RCC 7860 (cell line): ENCODE measurements at regions not wholly inside any gene's neighbourhood (a gene's known extent, or its start where the extent isn't known, plus 50 kb on each side); places are given as distances from the start of the nearest gene placed in this dataset.

Experiments
- DNase-seq: peaks from one replicate; pipeline ENCODE4 v3.0.0-alpha.2; 2015; ENCODE audit warnings: low spot score
- FAIRE-seq: peaks from 2 replicates; lab custom pipeline; 2012; peaks lifted over from hg19 to GRCh38; lab: Jason Lieb, UNC

- FAIRE-seq (no peak), DNase-seq (no peak)
Observed at GRCh38 chr13:62631124-62631523, 1215.5 kb upstream of the PCDH20 start.

DNA sequence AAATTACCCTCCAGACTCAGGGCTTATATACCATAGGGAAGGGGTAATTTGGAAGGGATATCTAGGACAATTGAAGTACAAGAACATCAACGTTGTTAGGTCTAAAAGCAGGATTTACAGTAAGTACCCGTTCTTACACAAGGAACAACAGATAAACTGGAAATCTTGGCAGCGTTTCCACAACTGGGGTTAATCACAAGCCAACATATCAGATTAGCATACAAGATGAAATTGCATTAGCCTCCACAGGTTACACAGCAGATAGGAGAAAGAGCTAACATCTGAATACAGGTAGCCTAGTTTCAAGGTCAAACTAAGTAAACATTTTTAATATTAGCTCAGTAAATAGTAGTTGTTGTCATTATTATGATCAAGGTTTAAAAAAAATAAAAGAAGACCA is 1214.0 kb upstream of the PCDH20 start:
- FAIRE-seq (no peak), DNase-seq (no peak)

- no peak for FAIRE-seq
- DNase-seq: no peak
Observed at GRCh38 chr13:62627226-62627625, 1211.6 kb upstream of the PCDH20 start.

DNA sequence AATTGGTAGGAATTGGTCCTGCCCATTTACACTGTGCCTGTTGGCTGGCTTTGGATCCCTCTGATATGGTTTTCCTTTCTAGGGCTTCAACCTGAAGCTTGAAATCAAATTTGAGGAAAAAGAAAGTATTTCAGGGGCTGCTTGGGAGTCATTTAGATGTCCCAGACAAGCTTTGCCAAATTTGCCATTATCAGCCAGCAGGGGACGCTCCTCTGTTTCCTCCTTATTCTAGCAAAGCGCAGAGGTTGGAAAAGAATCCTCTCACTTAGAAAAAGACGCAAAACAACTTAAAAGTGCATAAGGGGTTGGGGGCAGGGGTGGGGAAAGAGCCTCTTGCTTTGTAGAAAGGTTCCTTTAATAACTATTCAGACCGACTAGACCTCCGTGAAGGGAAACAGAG is 1211.1 kb upstream of the PCDH20 start:
- FAIRE-seq (no peak), DNase-seq (no peak)

DNA sequence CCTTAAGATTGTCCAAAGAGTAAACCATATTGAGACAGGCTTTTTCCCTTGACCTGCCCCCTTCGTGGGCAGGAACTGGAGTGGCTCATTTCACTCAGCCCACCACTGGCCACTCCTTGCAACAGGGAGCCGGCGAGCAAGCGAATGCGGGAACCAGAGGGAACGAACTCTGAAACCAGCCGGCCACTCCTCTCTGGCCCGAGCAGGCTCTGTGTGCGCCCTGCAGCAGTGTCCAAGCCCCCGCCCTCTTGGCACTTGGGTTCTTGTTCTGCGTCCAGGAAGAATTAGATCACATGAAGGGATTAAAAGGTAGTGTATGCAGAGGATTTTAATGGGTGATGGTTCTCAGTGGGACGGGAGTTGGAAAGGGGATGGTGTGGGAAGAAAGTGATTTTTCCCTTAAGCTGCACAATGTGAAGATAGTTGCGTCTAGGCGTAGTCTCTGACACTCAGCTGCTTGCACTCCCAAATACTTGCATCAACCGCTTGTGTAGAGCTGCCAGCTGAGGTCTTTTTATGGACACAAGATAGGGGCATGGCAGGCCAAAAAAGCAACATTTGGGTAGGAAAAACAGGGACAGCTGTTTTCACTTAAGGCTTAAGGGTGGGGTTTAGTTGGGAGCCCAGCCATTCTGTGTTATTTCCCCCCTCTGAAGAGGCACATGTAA is 1209.7 kb upstream of the PCDH20 start:
- DNase-seq (no peak), FAIRE-seq (no peak)

GRCh38 chr13:62613819-62614218 is 1198.2 kb upstream of the PCDH20 start:
- no peak for DNase-seq

DNA sequence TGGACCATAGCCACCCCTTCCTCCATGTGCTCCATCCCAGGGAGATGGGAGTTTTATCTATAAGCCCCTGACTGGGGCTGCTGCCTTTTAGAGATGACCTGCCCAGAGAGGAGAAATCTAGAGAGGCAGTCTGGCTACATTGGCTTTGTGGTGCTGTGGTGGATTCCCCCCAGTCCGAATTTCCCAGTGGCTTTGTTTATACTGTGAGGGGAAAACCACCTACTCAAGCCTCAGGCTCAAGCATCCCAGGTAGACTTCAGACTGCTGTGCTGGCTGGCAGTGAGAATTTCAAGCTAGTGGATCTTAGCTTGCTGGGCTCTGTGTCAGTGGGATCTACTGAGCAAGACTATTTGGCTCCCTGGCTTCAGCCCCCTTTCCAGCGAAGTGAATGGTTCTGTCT is 1195.7 kb upstream of the PCDH20 start:
- DNase-seq (no peak), FAIRE-seq (no peak)

More at GRCh38 chr13:62613819-62614218, 1198.2 kb upstream of the PCDH20 start:
- FAIRE-seq: no peak

GRCh38 chr13:62598708-62599107 is 1183.1 kb upstream of the PCDH20 start:
- DNase-seq (no peak), FAIRE-seq (no peak)

DNA sequence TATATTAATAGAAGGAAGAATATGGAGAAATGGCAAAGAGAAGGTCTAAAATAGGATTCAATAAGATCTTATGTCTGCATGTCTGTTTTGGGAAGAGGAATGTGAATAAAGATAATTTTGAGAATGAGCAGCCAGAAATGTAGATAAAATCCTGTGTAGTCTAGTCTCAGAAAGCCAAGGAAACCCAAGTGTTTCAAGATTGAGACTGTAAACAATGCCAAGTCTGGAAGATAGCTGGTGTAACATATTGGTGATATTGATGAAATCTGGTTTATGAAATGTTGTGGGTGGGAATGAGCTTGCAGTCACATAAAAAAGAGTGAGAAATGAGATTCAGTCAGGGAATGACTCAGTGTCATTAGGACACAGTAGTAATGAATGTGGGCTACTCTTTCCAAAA is 1180.3 kb upstream of the PCDH20 start:
- no peak for FAIRE-seq
- DNase-seq: no peak

DNA sequence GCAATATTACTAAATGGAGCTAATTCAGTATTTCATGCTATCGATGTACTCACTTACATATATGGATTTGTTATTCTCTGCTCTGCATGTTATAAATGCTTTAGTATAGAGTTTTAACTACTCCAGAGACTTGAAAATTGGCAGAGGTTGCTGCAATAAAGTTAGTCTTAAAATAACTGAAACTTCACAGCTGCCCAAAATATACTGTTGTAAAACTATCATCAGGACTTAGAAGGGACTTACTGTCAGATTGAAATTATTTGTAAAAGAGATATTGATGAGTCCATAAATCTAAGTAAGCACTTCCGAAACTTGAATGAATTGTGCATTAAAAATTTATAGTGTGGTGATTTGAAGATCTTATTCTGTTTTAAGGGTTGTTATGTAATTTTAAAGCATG is 1178.2 kb upstream of the PCDH20 start:
- no peak for FAIRE-seq
- no peak for DNase-seq

DNA sequence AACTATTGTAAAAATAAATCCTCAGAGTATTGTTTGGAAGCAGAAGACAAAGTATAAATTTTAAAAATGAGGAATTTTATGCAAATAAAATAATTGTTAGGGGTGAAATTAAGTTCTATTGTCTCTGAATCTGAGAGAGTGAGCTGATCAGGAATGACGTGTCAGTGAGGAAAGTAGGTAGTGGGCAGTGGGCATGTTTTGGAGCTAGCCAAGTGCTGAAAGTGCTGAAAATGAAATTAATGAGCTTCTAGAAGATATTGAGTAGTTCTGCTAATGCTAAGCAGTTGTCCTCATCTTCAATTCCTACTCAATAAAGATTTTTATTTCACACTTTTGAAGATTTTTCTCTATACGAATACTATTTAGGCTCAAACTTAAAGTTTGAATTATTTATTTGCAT is 1167.8 kb upstream of the PCDH20 start:
- DNase-seq: no peak
- no peak for FAIRE-seq

- DNase-seq: no peak
- FAIRE-seq: no peak
Observed at GRCh38 chr13:62578402-62578801, 1162.8 kb upstream of the PCDH20 start.

DNA sequence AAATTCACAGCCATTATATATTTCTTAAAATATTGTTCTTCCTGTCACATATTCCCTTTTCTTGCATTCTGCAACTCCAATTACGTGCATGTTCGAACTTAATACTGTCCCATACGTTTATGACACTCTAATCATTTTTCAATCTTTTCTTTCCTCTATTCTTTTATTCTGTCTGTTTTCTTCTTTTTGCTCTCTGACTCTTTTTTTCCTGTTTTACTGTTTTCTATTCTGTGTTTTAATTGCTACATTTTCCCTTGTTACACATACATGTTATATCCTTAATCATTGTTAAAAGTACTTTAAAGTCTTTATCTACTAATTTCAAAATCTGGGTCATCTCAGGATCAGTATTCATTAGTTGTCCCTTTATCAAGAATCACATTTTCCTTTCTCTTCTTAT is 1149.1 kb upstream of the PCDH20 start:
- DNase-seq: no peak
- FAIRE-seq: no peak

- FAIRE-seq (no peak), DNase-seq (no peak)
Observed at GRCh38 chr13:62563251-62563650, 1147.6 kb upstream of the PCDH20 start.

- no peak for FAIRE-seq
- DNase-seq: no peak
Observed at GRCh38 chr13:62556978-62557377, 1141.3 kb upstream of the PCDH20 start.

DNA sequence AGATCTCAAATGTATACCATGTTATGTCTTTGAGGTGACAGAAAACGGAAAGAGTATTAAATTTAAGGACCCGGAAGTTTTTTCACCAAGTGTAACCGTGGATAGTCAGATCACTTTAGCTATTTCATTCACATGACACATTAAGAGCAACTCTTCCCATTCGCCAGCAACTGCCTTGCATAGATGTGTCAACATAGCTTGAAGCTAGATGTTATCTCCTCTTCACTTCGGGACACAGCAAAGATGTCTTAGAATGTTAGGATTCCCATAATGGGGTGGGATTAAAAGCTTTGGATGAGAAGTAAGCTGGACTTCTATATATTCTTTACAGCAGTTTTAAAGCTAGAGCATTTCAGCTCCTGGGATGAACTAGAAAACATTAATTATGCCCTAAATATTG is 1135.9 kb upstream of the PCDH20 start:
- FAIRE-seq: no peak
- no peak for DNase-seq

GRCh38 chr13:62544928-62545327 is 1129.3 kb upstream of the PCDH20 start:
- FAIRE-seq (no peak), DNase-seq (no peak)

- DNase-seq (no peak), FAIRE-seq (no peak)
Observed at GRCh38 chr13:62537593-62537992, 1121.9 kb upstream of the PCDH20 start.

- no peak for DNase-seq
- FAIRE-seq: no peak
Observed at GRCh38 chr13:62525652-62526051, 1110.0 kb upstream of the PCDH20 start.

DNA sequence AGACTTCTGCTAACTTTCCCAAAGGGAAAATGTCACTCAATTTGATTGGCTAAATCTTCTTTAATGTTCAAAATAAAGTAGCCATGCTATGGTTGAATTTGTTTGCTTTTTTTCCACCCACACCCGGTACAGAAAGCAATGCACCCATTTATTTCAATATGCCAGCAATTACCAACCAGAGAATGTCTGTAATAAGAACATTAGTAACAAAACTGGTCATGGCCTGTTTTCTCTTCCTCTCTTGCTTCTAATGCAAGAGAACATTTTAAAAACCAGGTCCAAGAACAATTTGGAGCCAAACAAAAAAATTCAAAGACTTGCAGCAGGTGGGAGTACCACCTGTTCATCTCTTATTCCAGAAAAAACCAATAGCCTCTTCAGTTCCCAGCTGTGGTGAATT is 1108.8 kb upstream of the PCDH20 start:
- FAIRE-seq: no peak
- no peak for DNase-seq

DNA sequence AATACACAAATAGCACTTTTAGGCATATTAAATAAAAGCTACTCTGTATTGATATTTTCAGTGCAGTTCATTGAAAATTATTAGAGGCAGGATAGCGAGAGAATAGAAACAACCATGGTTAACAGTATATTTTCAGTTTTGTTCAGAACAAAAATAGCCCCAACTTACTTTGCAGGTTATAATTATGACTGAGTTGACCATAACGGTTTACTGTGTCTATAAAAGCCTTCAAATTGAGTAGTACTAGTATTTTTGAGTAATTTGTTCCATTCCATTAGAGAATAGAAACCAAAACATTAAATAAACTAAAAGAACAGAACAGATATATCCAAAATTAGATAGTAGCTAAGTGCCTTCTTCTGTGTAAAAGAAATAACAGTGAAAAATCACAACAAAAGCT is 1108.4 kb upstream of the PCDH20 start:
- FAIRE-seq: no peak

GRCh38 chr13:62512194-62513141 is 1096.8 kb upstream of the PCDH20 start:
- FAIRE-seq: no peak
- DNase-seq: peak; percentile 9

More for the DNA sequence above, 1108.4 kb upstream of the PCDH20 start:
- DNase-seq: no peak
